GM23338 (cell line): ENCODE measurements at regions not wholly inside any gene's neighbourhood (a gene's known extent, or its start where the extent isn't known, plus 50 kb on each side); places are given as distances from the start of the nearest gene placed in this dataset.

Experiments
- ATAC-seq: fragments of 200-7000 bp; cut with Tn5 transposase; 3 replicates; pipeline ENCODE4 v1.9.1; 2020
- DNase-seq: peaks from one replicate; pipeline ENCODE4 v3.0.0-alpha.2; 2015; ENCODE audit warnings: low spot score
- H2AFZ ChIP-seq: fragments of 200-600 bp; sonication (generic); 2 replicates; pipeline ENCODE4 v1.8.0; 2016; ENCODE audit warnings: antibody characterized with exemption, mild to moderate bottlenecking, moderate library complexity
- H3F3A ChIP-seq: fragments of 200-600 bp; sonication (generic); replicated peaks from 2 replicates; pipeline ENCODE4 v1.8.0; 2017; ENCODE audit warnings: antibody characterized with exemption, mixed run types, low read depth
- H3K27ac ChIP-seq: fragments of 200-600 bp; sonication (generic); 2 replicates; pipeline ENCODE4 v1.6.1; 2016; ENCODE audit warnings: low read depth
- H3K27me3 ChIP-seq: fragments of 200-600 bp; sonication (generic); 2 replicates; pipeline ENCODE4 v1.8.0; 2016; ENCODE audit warnings: mild to moderate bottlenecking, mixed run types, moderate library complexity; ENCODE audit not compliant: insufficient read depth
- H3K36me3 ChIP-seq: fragments of 200-600 bp; sonication (generic); 2 replicates; pipeline ENCODE4 v1.8.0; 2016; ENCODE audit warnings: mild to moderate bottlenecking; ENCODE audit not compliant: insufficient read depth
- H3K4me1 ChIP-seq: fragments of 200-600 bp; sonication (generic); 2 replicates; pipeline ENCODE4 v1.8.0; 2016; ENCODE audit warnings: mild to moderate bottlenecking, moderate library complexity; ENCODE audit not compliant: insufficient read depth
- H3K4me2 ChIP-seq: fragments of 200-600 bp; sonication (generic); 2 replicates; pipeline ENCODE4 v1.7.1; 2017; ENCODE audit warnings: mixed run types
- H3K4me3 ChIP-seq: fragments of 200-600 bp; sonication (generic); 2 replicates; pipeline ENCODE4 v1.6.1; 2016; ENCODE audit warnings: mixed run types
- H3K79me2 ChIP-seq: fragments of 200-600 bp; sonication (generic); replicated peaks from 2 replicates; pipeline ENCODE4 v1.8.0; 2017; ENCODE audit warnings: mild to moderate bottlenecking; ENCODE audit not compliant: insufficient read depth
- H3K9me2 ChIP-seq: fragments of 200-600 bp; sonication (generic); 2 replicates; pipeline ENCODE4 v1.8.0; 2017; ENCODE audit not compliant: insufficient read depth
- H4K20me1 ChIP-seq: fragments of 200-600 bp; sonication (generic); replicated peaks from 2 replicates; pipeline ENCODE4 v1.8.0; 2017; ENCODE audit warnings: mild to moderate bottlenecking; ENCODE audit not compliant: insufficient read depth
- H3K27ac Mint-ChIP-seq: 2 replicates; pipeline ENCODE4 v1.8.0; 2020; ENCODE audit warnings: inconsistent platforms, mild to moderate bottlenecking, moderate library complexity, mixed read lengths
- H3K27me3 Mint-ChIP-seq: 3 replicates; pipeline ENCODE4 v1.8.0; 2022; ENCODE audit warnings: low read depth, mild to moderate bottlenecking, moderate library complexity, mixed read lengths, inconsistent platforms; ENCODE audit not compliant: insufficient read depth, poor library complexity
- H3K36me3 Mint-ChIP-seq: 3 replicates; pipeline ENCODE4 v1.8.0; 2021; ENCODE audit warnings: low read depth, mild to moderate bottlenecking, inconsistent platforms, moderate library complexity, mixed read lengths
- H3K4me1 Mint-ChIP-seq: 3 replicates; pipeline ENCODE4 v1.8.0; 2020; ENCODE audit warnings: mild to moderate bottlenecking, inconsistent platforms, mixed read lengths
- H3K4me3 Mint-ChIP-seq: 3 replicates; pipeline ENCODE4 v1.8.0; 2021; ENCODE audit warnings: moderate library complexity, mild to moderate bottlenecking, inconsistent platforms, mixed read lengths
- H3K9me3 Mint-ChIP-seq: 3 replicates; pipeline ENCODE4 v1.8.0; 2020; ENCODE audit warnings: moderate library complexity, mild to moderate bottlenecking, inconsistent platforms, mixed read lengths
- CREB1 ChIP-seq: fragments of 250-450 bp; sonication (Bioruptor Pico); IDR thresholded peaks from 2 replicates; pipeline ENCODE4 v1.5.0; 2020; ENCODE audit warnings: low read depth, mild to moderate bottlenecking, moderate library complexity
- CTCF ChIP-seq, 2 experiments: fragments of 200-600 bp in 1 of 2; sonication (generic) in 1 of 2; conservative IDR thresholded peaks; 2 replicates each; pipeline versions ENCODE4 v1.5.1 to v1.6.1; 2016 to 2017; ENCODE audit warnings: antibody characterized with exemption in 2 of 2, low read depth in 2 of 2, mild to moderate bottlenecking in 2 of 2, moderate library complexity in 1 of 2
- EZH2 ChIP-seq: fragments of 200-600 bp; sonication (generic); IDR thresholded peaks from one replicate; pipeline ENCODE4 v1.8.0; 2017; ENCODE audit warnings: antibody characterized with exemption, mild to moderate bottlenecking, low read depth; ENCODE audit not compliant: unreplicated experiment
- EZH2phosphoT487 ChIP-seq: fragments of 200-600 bp; sonication (generic); IDR thresholded peaks from one replicate; pipeline ENCODE4 v1.8.1; 2018; ENCODE audit warnings: antibody characterized with exemption; ENCODE audit not compliant: unreplicated experiment
- JUNB ChIP-seq: IDR thresholded peaks from one replicate; pipeline ENCODE4 v1.6.1; 2016; ENCODE audit warnings: antibody characterized with exemption; ENCODE audit not compliant: unreplicated experiment
- NANOG ChIP-seq: IDR thresholded peaks from 2 replicates; pipeline ENCODE4 v1.6.1; 2016; ENCODE audit warnings: antibody characterized with exemption, borderline replicate concordance
- STAT1 ChIP-seq: IDR thresholded peaks from one replicate; pipeline ENCODE4 v1.6.1; 2016; ENCODE audit warnings: antibody characterized with exemption; ENCODE audit not compliant: unreplicated experiment
- ZNF114 ChIP-seq: fragments of 250-450 bp; sonication (Bioruptor Pico); IDR thresholded peaks from 2 replicates; pipeline ENCODE4 v1.5.0; 2020; ENCODE audit warnings: mild to moderate bottlenecking, moderate library complexity
- ZNF331 ChIP-seq: fragments of 250-450 bp; sonication (Bioruptor Pico); IDR thresholded peaks from 2 replicates; pipeline ENCODE4 v1.5.0; 2020; ENCODE audit warnings: low read depth, mild to moderate bottlenecking, moderate library complexity
- ZNF462 ChIP-seq: fragments of 250-450 bp; sonication (Bioruptor Pico); IDR thresholded peaks from 2 replicates; pipeline ENCODE4 v1.5.0; 2020; ENCODE audit warnings: mild to moderate bottlenecking, moderate library complexity
- TF ChIP-seq, protein P1 (sequence below): IDR thresholded peaks from one replicate; pipeline ENCODE4 v1.6.1; 2018; ENCODE audit warnings: antibody characterized with exemption; ENCODE audit not compliant: unreplicated experiment
- TF ChIP-seq, protein P2 (sequence below): IDR thresholded peaks from 2 replicates; pipeline ENCODE4 v1.6.1; 2016; ENCODE audit warnings: antibody characterized with exemption

DNA sequence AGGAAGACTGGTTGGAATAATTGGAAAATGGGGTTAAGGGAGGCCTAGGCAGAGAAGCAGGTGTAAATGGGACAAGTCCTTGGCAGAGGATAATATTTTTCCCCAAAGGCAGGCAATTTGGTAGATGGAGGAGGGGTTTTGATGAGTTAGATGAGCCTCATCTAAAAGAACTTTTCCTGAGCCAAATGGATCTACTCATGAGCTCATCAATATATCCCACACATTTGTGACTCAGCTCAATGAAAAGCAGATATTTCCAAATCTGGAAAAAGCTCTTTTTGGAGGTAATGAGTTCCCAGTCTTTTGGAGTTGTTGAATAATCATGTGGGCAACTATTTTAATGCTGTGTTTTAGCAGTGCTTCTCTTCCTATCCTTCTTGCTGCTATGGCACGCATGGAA is 685.5 kb upstream of the CITED2 start (continued):
- no peak for TF ChIP-seq ZNF462 (CRISPR knock-in tag)
- TF ChIP-seq NANOG, result no peak
- TF ChIP-seq EZH2phosphoT487, result no peak
- TF ChIP-seq CREB1 (CRISPR knock-in tag), result no peak

- Histone ChIP-seq H3K4me1 (peaks cover 7% of the 10 kb centered on the region; the same call in 1 of the 2 replicates), H3K9me2 (peaks cover 23% of the 10 kb centered on the region), H4K20me1 (no peaks in the 10 kb centered on the region), H3K27me3 (no peaks in the 10 kb centered on the region), H3F3A (no peaks in the 10 kb centered on the region), H3K4me3 (no peak overlapping the region), H3K36me3 (no peaks in the 10 kb centered on the region), H3K27ac (no peak overlapping the region), H3K4me2 (no peak overlapping the region), H3K79me2 (no peaks in the 10 kb centered on the region), H2AFZ (no peak overlapping the region)
- DNase-seq (no peak), ATAC-seq (no peak)
- H3K4me3 Mint-ChIP-seq, result no peak overlapping the region
- peaks cover 2% of the 10 kb centered on the region for H3K27me3 Mint-ChIP-seq
- H3K27ac Mint-ChIP-seq, result no peak overlapping the region
- H3K36me3 Mint-ChIP-seq, result no peaks in the 10 kb centered on the region
- 0 out of 3 replicates have a peak, but pooled peaks cover 3% of the 10 kb centered on the region for H3K4me1 Mint-ChIP-seq
- no peaks in the 10 kb centered on the region for H3K9me3 Mint-ChIP-seq
- no peak for TF ChIP-seq ZNF114 (CRISPR knock-in tag)
- no peak for TF ChIP-seq STAT1
- no peak for TF ChIP-seq EZH2
- no peak for TF ChIP-seq JUNB
- no peak for TF ChIP-seq NANOG
- TF ChIP-seq, protein P1, sequence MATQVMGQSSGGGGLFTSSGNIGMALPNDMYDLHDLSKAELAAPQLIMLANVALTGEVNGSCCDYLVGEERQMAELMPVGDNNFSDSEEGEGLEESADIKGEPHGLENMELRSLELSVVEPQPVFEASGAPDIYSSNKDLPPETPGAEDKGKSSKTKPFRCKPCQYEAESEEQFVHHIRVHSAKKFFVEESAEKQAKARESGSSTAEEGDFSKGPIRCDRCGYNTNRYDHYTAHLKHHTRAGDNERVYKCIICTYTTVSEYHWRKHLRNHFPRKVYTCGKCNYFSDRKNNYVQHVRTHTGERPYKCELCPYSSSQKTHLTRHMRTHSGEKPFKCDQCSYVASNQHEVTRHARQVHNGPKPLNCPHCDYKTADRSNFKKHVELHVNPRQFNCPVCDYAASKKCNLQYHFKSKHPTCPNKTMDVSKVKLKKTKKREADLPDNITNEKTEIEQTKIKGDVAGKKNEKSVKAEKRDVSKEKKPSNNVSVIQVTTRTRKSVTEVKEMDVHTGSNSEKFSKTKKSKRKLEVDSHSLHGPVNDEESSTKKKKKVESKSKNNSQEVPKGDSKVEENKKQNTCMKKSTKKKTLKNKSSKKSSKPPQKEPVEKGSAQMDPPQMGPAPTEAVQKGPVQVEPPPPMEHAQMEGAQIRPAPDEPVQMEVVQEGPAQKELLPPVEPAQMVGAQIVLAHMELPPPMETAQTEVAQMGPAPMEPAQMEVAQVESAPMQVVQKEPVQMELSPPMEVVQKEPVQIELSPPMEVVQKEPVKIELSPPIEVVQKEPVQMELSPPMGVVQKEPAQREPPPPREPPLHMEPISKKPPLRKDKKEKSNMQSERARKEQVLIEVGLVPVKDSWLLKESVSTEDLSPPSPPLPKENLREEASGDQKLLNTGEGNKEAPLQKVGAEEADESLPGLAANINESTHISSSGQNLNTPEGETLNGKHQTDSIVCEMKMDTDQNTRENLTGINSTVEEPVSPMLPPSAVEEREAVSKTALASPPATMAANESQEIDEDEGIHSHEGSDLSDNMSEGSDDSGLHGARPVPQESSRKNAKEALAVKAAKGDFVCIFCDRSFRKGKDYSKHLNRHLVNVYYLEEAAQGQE, result no peak
- no peak for TF ChIP-seq CTCF (conservative IDR thresholded peaks at IDR 0.05; ENCODE audit: low read depth in 2 of 2)
- TF ChIP-seq, protein P2, sequence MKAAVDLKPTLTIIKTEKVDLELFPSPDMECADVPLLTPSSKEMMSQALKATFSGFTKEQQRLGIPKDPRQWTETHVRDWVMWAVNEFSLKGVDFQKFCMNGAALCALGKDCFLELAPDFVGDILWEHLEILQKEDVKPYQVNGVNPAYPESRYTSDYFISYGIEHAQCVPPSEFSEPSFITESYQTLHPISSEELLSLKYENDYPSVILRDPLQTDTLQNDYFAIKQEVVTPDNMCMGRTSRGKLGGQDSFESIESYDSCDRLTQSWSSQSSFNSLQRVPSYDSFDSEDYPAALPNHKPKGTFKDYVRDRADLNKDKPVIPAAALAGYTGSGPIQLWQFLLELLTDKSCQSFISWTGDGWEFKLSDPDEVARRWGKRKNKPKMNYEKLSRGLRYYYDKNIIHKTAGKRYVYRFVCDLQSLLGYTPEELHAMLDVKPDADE, result no peak
- no peak for TF ChIP-seq EZH2phosphoT487
- TF ChIP-seq ZNF331, result no peak
- no peak for TF ChIP-seq CREB1 (CRISPR knock-in tag)
These were observed 684.4 kb upstream of the CITED2 start for GRCh38 chr6:140058863-140059262.
